ENCODE measurements at regions not wholly inside any gene's neighbourhood (a gene's known extent, or its start where the extent isn't known, plus 50 kb on each side); places are given as distances from the start of the nearest gene placed in this dataset.
A peak's percentile ranks its signal among the peaks of the same experiment; 100 is the strongest.

DNA sequence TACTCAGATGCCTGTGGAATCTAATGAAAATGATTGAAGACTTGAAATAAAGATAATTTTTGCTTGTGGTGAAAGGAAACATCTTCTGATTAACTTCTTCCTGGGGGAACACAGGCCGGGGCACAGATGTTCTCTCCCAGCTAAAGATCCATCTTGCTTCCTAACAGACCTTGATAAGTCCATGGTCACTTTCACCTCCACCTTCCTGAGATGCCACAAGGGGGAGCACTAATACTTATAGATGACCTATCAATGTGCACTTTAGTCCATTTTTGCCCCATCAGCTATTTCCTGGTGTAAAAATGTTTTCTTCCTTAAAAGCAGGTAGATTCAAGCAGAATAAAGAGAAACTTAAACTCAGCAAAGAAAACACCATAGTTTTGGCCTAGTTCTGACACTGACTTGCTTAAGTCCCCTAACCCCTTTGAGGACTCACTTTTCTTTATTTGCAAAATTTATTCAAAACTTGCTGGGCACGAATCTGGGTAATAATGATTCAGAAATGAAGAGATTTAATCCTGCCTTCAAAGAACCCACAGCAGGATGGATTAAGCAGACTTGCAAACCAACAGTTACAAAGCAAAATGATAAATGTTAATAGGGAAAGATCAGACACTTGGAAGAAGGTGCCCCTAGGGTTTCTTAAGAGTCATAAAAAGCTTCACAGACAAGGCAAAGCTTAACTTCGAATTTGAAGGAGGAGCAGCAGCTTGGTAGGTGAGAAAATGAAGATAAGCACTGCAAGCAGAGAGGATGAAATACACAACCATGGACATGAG is 158.7 kb downstream of the RAB38 start:
- TF ChIP-seq CTCF (IDR thresholded peaks at IDR 0.05) (peak; percentile 66 to 86 (median 68)), POLR2A (IDR thresholded peaks at IDR 0.05) (no peak)

Data from vagina (tissue), 2 donors.